Ectodermal cell (in vitro differentiated cells): ENCODE measurements at regions not wholly inside any gene's neighbourhood (a gene's known extent, or its start where the extent isn't known, plus 50 kb on each side); places are given as distances from the start of the nearest gene placed in this dataset.
A peak's percentile ranks its signal among the peaks of the same experiment; 100 is the strongest.

Experiments
- H3K27ac ChIP-seq: 2 replicates; pipeline ENCODE4 v1.7.0; 2013; ENCODE audit warnings: mild to moderate bottlenecking, low read depth, low read length; ENCODE audit not compliant: insufficient read depth, poor library complexity, severe bottlenecking
- H3K27me3 ChIP-seq: 2 replicates; pipeline ENCODE4 v1.7.0; 2013; ENCODE audit warnings: mild to moderate bottlenecking, low read length; ENCODE audit not compliant: insufficient read depth, control insufficient read depth, poor library complexity, severe bottlenecking
- H3K36me3 ChIP-seq: one replicate; pipeline ENCODE4 v1.7.0; 2013; ENCODE audit warnings: low read length; ENCODE audit not compliant: control insufficient read depth, insufficient read depth
- H3K4me1 ChIP-seq: one replicate; pipeline ENCODE4 v1.7.0; 2013; ENCODE audit warnings: low read length; ENCODE audit not compliant: control insufficient read depth, insufficient read depth
- H3K4me3 ChIP-seq: 2 replicates; pipeline ENCODE4 v1.7.0; 2013; ENCODE audit warnings: low read depth, low read length, control low read depth; ENCODE audit not compliant: insufficient read depth
- H3K9me3 ChIP-seq: 2 replicates; pipeline ENCODE4 v1.7.0; 2013; ENCODE audit warnings: mild to moderate bottlenecking, low read length, moderate library complexity; ENCODE audit not compliant: control insufficient read depth
- WGBS, 2 experiments: methylation state at CpG; one replicate each; pipeline ENCODE4 v1.1.7; 2013; ENCODE audit warnings: missing lambda C conversion rate in 2 of 2; 5-methylcytosine and 5-hydroxymethylcytosine counted together

GRCh38 chr14:65258391-65258790 is 154.1 kb upstream of the FUT8 start:
- no peaks in the 10 kb centered on the region for H3K36me3 ChIP-seq
- no peak overlapping the region for H3K4me3 ChIP-seq
- peaks cover 3% of the 10 kb centered on the region for H3K27me3 ChIP-seq
- peaks cover 2% of the 10 kb centered on the region for H3K9me3 ChIP-seq
- WGBS, 2 experiments = 54 to 75% methylated on average over 1 of the region's 1 CpG
- H3K4me1 ChIP-seq = peaks cover 8% of the 10 kb centered on the region
- no peak overlapping the region for H3K27ac ChIP-seq

- peaks cover 2% of the 10 kb centered on the region for H3K9me3 ChIP-seq
- H3K27me3 ChIP-seq = peaks cover 3% of the 10 kb centered on the region
- peaks cover 8% of the 10 kb centered on the region for H3K4me1 ChIP-seq
- no peak overlapping the region for H3K4me3 ChIP-seq
- WGBS, 2 experiments = 94 to 100% methylated on average over 2 of the region's 2 CpGs
- H3K27ac ChIP-seq = no peak overlapping the region
- no peaks in the 10 kb centered on the region for H3K36me3 ChIP-seq
Observed at GRCh38 chr14:65259000-65259399, 153.5 kb upstream of the FUT8 start.

GRCh38 chr14:65260786-65261185 is 151.7 kb upstream of the FUT8 start:
- WGBS, 2 experiments = 99 to 100% methylated on average over 2 of the region's 2 CpGs
- Histone ChIP-seq H3K4me3 (no peak overlapping the region), H3K36me3 (no peaks in the 10 kb centered on the region), H3K4me1 (peaks cover 6% of the 10 kb centered on the region), H3K27me3 (peaks cover 3% of the 10 kb centered on the region), H3K9me3 (peaks cover 2% of the 10 kb centered on the region), H3K27ac (no peak overlapping the region)

GRCh38 chr14:65261425-65261920 is 151.1 kb upstream of the FUT8 start:
- H3K27ac ChIP-seq = no peak overlapping the region
- H3K36me3 ChIP-seq = no peaks in the 10 kb centered on the region
- WGBS, 2 experiments = 92 to 93% methylated on average over 1 of the region's 1 CpG
- H3K27me3 ChIP-seq = peaks cover 3% of the 10 kb centered on the region
- H3K4me3 ChIP-seq = no peak overlapping the region
- peaks cover 2% of the 10 kb centered on the region for H3K9me3 ChIP-seq
- H3K4me1 ChIP-seq = no peaks in the 10 kb centered on the region

- H3K36me3 ChIP-seq = no peaks in the 10 kb centered on the region
- peaks cover 2% of the 10 kb centered on the region for H3K9me3 ChIP-seq
- H3K4me1 ChIP-seq = no peaks in the 10 kb centered on the region
- no peak overlapping the region for H3K27ac ChIP-seq
- H3K4me3 ChIP-seq = no peak overlapping the region
- peaks cover 3% of the 10 kb centered on the region for H3K27me3 ChIP-seq
- 53 to 54% methylated on average over 3 of the region's 3 CpGs for WGBS, 2 experiments
Observed at GRCh38 chr14:65261946-65262345, 150.6 kb upstream of the FUT8 start.

GRCh38 chr14:65263177-65263788 is 149.2 kb upstream of the FUT8 start:
- peaks cover 3% of the 10 kb centered on the region for H3K27me3 ChIP-seq
- H3K36me3 ChIP-seq = no peaks in the 10 kb centered on the region
- no peaks in the 10 kb centered on the region for H3K4me1 ChIP-seq
- 92 to 95% methylated on average over 6 of the region's 6 CpGs for WGBS, 2 experiments
- peaks cover 2% of the 10 kb centered on the region for H3K9me3 ChIP-seq
- H3K4me3 ChIP-seq = no peak overlapping the region
- no peak overlapping the region for H3K27ac ChIP-seq

- no peak overlapping the region for H3K4me3 ChIP-seq
- WGBS, 2 experiments = 87 to 97% methylated on average over 5 of the region's 5 CpGs
- H3K4me1 ChIP-seq = no peaks in the 10 kb centered on the region
- H3K27me3 ChIP-seq = peaks cover 3% of the 10 kb centered on the region
- no peaks in the 10 kb centered on the region for H3K36me3 ChIP-seq
- H3K27ac ChIP-seq = no peak overlapping the region
- no peaks in the 10 kb centered on the region for H3K9me3 ChIP-seq
Observed at GRCh38 chr14:65267856-65268255, 144.7 kb upstream of the FUT8 start.

- WGBS, 2 experiments = 93 to 95% methylated on average over 5 of the region's 5 CpGs
Observed at GRCh38 chr14:65268594-65268993, 143.9 kb upstream of the FUT8 start.

GRCh38 chr14:65269732-65270131 is 142.8 kb upstream of the FUT8 start:
- Histone ChIP-seq H3K4me3 (no peak overlapping the region), H3K27me3 (no peaks in the 10 kb centered on the region), H3K36me3 (no peaks in the 10 kb centered on the region), H3K9me3 (no peaks in the 10 kb centered on the region), H3K27ac (no peak overlapping the region), H3K4me1 (no peaks in the 10 kb centered on the region)
- WGBS, 2 experiments = 92 to 95% methylated on average over 1 of the region's 1 CpG

More at GRCh38 chr14:65268594-65268993, 143.9 kb upstream of the FUT8 start:
- H3K27me3 ChIP-seq = no peaks in the 10 kb centered on the region
- H3K36me3 ChIP-seq = no peaks in the 10 kb centered on the region
- H3K27ac ChIP-seq = no peak overlapping the region
- no peaks in the 10 kb centered on the region for H3K9me3 ChIP-seq
- no peaks in the 10 kb centered on the region for H3K4me1 ChIP-seq
- no peak overlapping the region for H3K4me3 ChIP-seq

GRCh38 chr14:65277027-65277426 is 135.5 kb upstream of the FUT8 start:
- Histone ChIP-seq H3K9me3 (no peaks in the 10 kb centered on the region), H3K4me3 (no peak overlapping the region), H3K4me1 (peaks cover 23% of the 10 kb centered on the region), H3K27ac (peak overlapping the region; percentile 70), H3K36me3 (no peaks in the 10 kb centered on the region), H3K27me3 (no peaks in the 10 kb centered on the region)
- WGBS, 2 experiments = 72% methylated on average over 4 of the region's 4 CpGs
